ENCODE measurements at regions not wholly inside any gene's neighbourhood (a gene's known extent, or its start where the extent isn't known, plus 50 kb on each side); places are given as distances from the start of the nearest gene placed in this dataset.

GRCh38 chr7:155169498-155170065 is 99.5 kb downstream of the HTR5A start:
- no peak for TF ChIP-seq Cebpa-rat (IDR thresholded peaks at IDR 0.05)
- H3K4me1 ChIP-seq, result peaks cover 0 to 12% (median 5%) of the 10 kb centered on the region in 10 experiments; a peak in 7 of 20 replicates
- no peak overlapping the region for H3K9ac ChIP-seq
- H3K27ac ChIP-seq, result no peak overlapping the region
- H4K20me1 ChIP-seq, result 0 out of 22 replicates have a peak, but pooled peaks cover 0 to 4% (median 0%) of the 10 kb centered on the region in 11 experiments
- no peak overlapping the region for H3K4me2 ChIP-seq
- H3K27me3 ChIP-seq, result no peaks in the 10 kb centered on the region
- no peak overlapping the region for H3K4me3 ChIP-seq
- no peaks in the 10 kb centered on the region for H3K9me3 ChIP-seq (replicated peaks in 1 of 11)
- no peaks in the 10 kb centered on the region for H3K36me3 ChIP-seq

- no peak overlapping the region for H3K27ac ChIP-seq
- no peak overlapping the region for H3K9ac ChIP-seq
- no peak overlapping the region for H3K4me3 ChIP-seq
- H4K20me1 ChIP-seq, result 0 out of 22 replicates have a peak, but pooled peaks cover 0 to 4% (median 0%) of the 10 kb centered on the region in 11 experiments
- no peak overlapping the region for H3K4me2 ChIP-seq
- H3K9me3 ChIP-seq (replicated peaks in 1 of 11), result no peaks in the 10 kb centered on the region
- peaks cover 0 to 12% (median 5%) of the 10 kb centered on the region in 10 experiments; a peak in 7 of 20 replicates for H3K4me1 ChIP-seq
- H3K36me3 ChIP-seq, result no peaks in the 10 kb centered on the region
- no peaks in the 10 kb centered on the region for H3K27me3 ChIP-seq
- TF ChIP-seq Cebpa-rat (IDR thresholded peaks at IDR 0.05), result no peak
Measured at GRCh38 chr7:155170331-155170730, 100.2 kb downstream of the HTR5A start.

- Histone ChIP-seq H4K20me1 (no peaks in the 10 kb centered on the region), H3K36me3 (no peaks in the 10 kb centered on the region), H3K9me3 (replicated peaks in 1 of 11) (peaks cover 0 to 11% (median 5%) of the 10 kb centered on the region in 11 experiments; a peak in 12 of 22 replicates), H3K4me1 (peaks cover 0 to 2% (median under 1%) of the 10 kb centered on the region in 10 experiments; a peak in 7 of 20 replicates), H3K4me2 (no peak overlapping the region), H3K4me3 (no peak overlapping the region), H3K9ac (no peak overlapping the region), H3K27me3 (no peaks in the 10 kb centered on the region), H3K27ac (no peak overlapping the region)
- no peak for TF ChIP-seq Cebpa-rat (IDR thresholded peaks at IDR 0.05)
Measured at GRCh38 chr7:155172141-155172540, 102.0 kb downstream of the HTR5A start.

GRCh38 chr7:155173905-155174304 is 103.8 kb downstream of the HTR5A start:
- Histone ChIP-seq H3K27ac (no peak overlapping the region), H4K20me1 (no peaks in the 10 kb centered on the region), H3K4me1 (no peaks in the 10 kb centered on the region), H3K36me3 (no peaks in the 10 kb centered on the region), H3K9me3 (replicated peaks in 1 of 11) (peaks cover 0 to 20% (median 13%) of the 10 kb centered on the region in 11 experiments; a peak in 18 of 22 replicates), H3K9ac (no peak overlapping the region), H3K4me2 (no peak overlapping the region), H3K27me3 (no peaks in the 10 kb centered on the region), H3K4me3 (no peak overlapping the region)
- TF ChIP-seq Cebpa-rat (IDR thresholded peaks at IDR 0.05), result no peak

- Histone ChIP-seq H3K27me3 (no peaks in the 10 kb centered on the region), H3K4me3 (no peak overlapping the region), H3K9me3 (replicated peaks in 1 of 11) (peaks cover 16 to 37% (median 33%) of the 10 kb centered on the region in 11 experiments), H4K20me1 (no peaks in the 10 kb centered on the region), H3K27ac (no peak overlapping the region), H3K4me1 (peaks cover 0 to 9% (median 0%) of the 10 kb centered on the region in 10 experiments; a peak in 2 of 20 replicates), H3K36me3 (no peaks in the 10 kb centered on the region), H3K9ac (no peak overlapping the region), H3K4me2 (no peak overlapping the region)
- TF ChIP-seq Cebpa-rat (IDR thresholded peaks at IDR 0.05), result no peak
Measured at GRCh38 chr7:155178096-155178495, 108.0 kb downstream of the HTR5A start.

- Histone ChIP-seq H3K9ac (no peak overlapping the region), H3K27ac (no peak overlapping the region), H3K36me3 (peaks cover 0 to 5% (median 0%) of the 10 kb centered on the region in 11 experiments; a peak in 5 of 22 replicates), H3K4me3 (no peak overlapping the region), H3K4me2 (no peak overlapping the region), H3K4me1 (peaks cover 0 to 9% (median 2%) of the 10 kb centered on the region in 10 experiments; a peak in 9 of 20 replicates), H3K27me3 (no peaks in the 10 kb centered on the region), H4K20me1 (no peaks in the 10 kb centered on the region), H3K9me3 (replicated peaks in 1 of 11) (peaks cover 53 to 70% (median 66%) of the 10 kb centered on the region in 11 experiments)
- TF ChIP-seq Cebpa-rat (IDR thresholded peaks at IDR 0.05), result no peak
Measured at GRCh38 chr7:155181768-155182167, 111.6 kb downstream of the HTR5A start.

GRCh38 chr7:155182406-155182970 is 112.4 kb downstream of the HTR5A start:
- Histone ChIP-seq H3K4me3 (no peak overlapping the region), H3K4me1 (peaks cover under 1 to 15% (median 9%) of the 10 kb centered on the region in 10 experiments; a peak in 19 of 20 replicates), H3K9ac (no peak overlapping the region), H4K20me1 (no peaks in the 10 kb centered on the region), H3K27me3 (no peaks in the 10 kb centered on the region), H3K4me2 (no peak overlapping the region), H3K9me3 (replicated peaks in 1 of 11) (peaks cover 60 to 72% (median 68%) of the 10 kb centered on the region in 11 experiments), H3K27ac (no peak overlapping the region), H3K36me3 (peaks cover 0 to 5% (median 0%) of the 10 kb centered on the region in 11 experiments; a peak in 5 of 22 replicates)
- no peak for TF ChIP-seq Cebpa-rat (IDR thresholded peaks at IDR 0.05)

GRCh38 chr7:155183655-155184054 is 113.5 kb downstream of the HTR5A start:
- Histone ChIP-seq H3K27ac (no peak overlapping the region), H3K4me1 (peaks cover 9 to 27% (median 20%) of the 10 kb centered on the region in 10 experiments), H3K27me3 (no peaks in the 10 kb centered on the region), H4K20me1 (no peaks in the 10 kb centered on the region), H3K36me3 (peaks cover 0 to 5% (median 0%) of the 10 kb centered on the region in 11 experiments; a peak in 5 of 22 replicates), H3K9me3 (replicated peaks in 1 of 11) (peaks cover 59 to 67% (median 64%) of the 10 kb centered on the region in 11 experiments), H3K4me2 (no peak overlapping the region), H3K4me3 (no peak overlapping the region), H3K9ac (no peak overlapping the region)
- no peak for TF ChIP-seq Cebpa-rat (IDR thresholded peaks at IDR 0.05)

- no peak for TF ChIP-seq Cebpa-rat (IDR thresholded peaks at IDR 0.05)
- Histone ChIP-seq H3K9me3 (replicated peaks in 1 of 11) (peaks cover 59 to 67% (median 64%) of the 10 kb centered on the region in 11 experiments), H3K4me1 (peaks cover 9 to 38% (median 30%) of the 10 kb centered on the region in 10 experiments), H3K27me3 (no peaks in the 10 kb centered on the region), H3K27ac (no peak overlapping the region), H3K4me2 (no peak overlapping the region), H3K9ac (no peak overlapping the region), H3K4me3 (no peak overlapping the region), H4K20me1 (no peaks in the 10 kb centered on the region), H3K36me3 (peaks cover 0 to 5% (median 0%) of the 10 kb centered on the region in 11 experiments; a peak in 5 of 22 replicates)
Measured at GRCh38 chr7:155184923-155185322, 112.8 kb upstream of the INSIG1 start.
